ENCODE measurements at regions not wholly inside any gene's neighbourhood (a gene's known extent, or its start where the extent isn't known, plus 50 kb on each side); places are given as distances from the start of the nearest gene placed in this dataset.

- TF ChIP-seq E2F8 (IDR thresholded peaks at IDR 0.05; ENCODE audit: low read depth, partially characterized antibody) (no peak), BRCA1 (IDR thresholded peaks at IDR 0.05; ENCODE audit: low read depth, low read length) (no peak), MTA3 (IDR thresholded peaks at IDR 0.05; ENCODE audit: borderline replicate concordance, low read length) (no peak), PRDM15 (CRISPR knock-in tag; IDR thresholded peaks at IDR 0.05) (no peak), USF1 (IDR thresholded peaks at IDR 0.05; ENCODE audit: borderline replicate concordance, extremely low read length, insufficient read depth, low read depth, low read length) (no peak), ATF2 (IDR thresholded peaks at IDR 0.05; ENCODE audit: low read length) (no peak), CHD4 (IDR thresholded peaks at IDR 0.05) (no peak), TARDBP (IDR thresholded peaks at IDR 0.05; ENCODE audit: borderline replicate concordance) (no peak)
Measured at GRCh38 chr20:55174172-55174571, 698.8 kb downstream of the DOK5 start (continued).

All from GM12878 (cell line).